SU-DHL-6 (cell line): ENCODE measurements at regions not wholly inside any gene's neighbourhood (a gene's known extent, or its start where the extent isn't known, plus 50 kb on each side); places are given as distances from the start of the nearest gene placed in this dataset.

Experiments
- H2AFZ ChIP-seq: fragments of 200-600 bp; sonication (generic); 2 replicates; pipeline ENCODE4 v1.6.1; 2014; ENCODE audit warnings: low read depth, mild to moderate bottlenecking, moderate library complexity, mixed read lengths, antibody characterized with exemption, low read length; ENCODE audit not compliant: severe bottlenecking
- H3F3A ChIP-seq: fragments of 200-600 bp; shearing (Covaris generic); 2 replicates; pipeline ENCODE4 v1.6.0; 2016; ENCODE audit warnings: antibody characterized with exemption, mild to moderate bottlenecking; ENCODE audit not compliant: insufficient read depth
- H3K27ac ChIP-seq: fragments of 200-600 bp; sonication (generic); 2 replicates; pipeline ENCODE4 v1.5.1; 2016; ENCODE audit warnings: low read depth, mild to moderate bottlenecking, low read length, moderate library complexity, mixed read lengths
- H3K27me3 ChIP-seq: fragments of 200-600 bp; sonication (generic), shearing (Covaris generic); 2 replicates; pipeline ENCODE4 v1.6.0; 2014; ENCODE audit warnings: mild to moderate bottlenecking, low read length
- H3K36me3 ChIP-seq: fragments of 200-600 bp; sonication (generic); 2 replicates; pipeline ENCODE4 v1.6.1; 2014; ENCODE audit warnings: mild to moderate bottlenecking, low read length, mixed read lengths
- H3K4me2 ChIP-seq: fragments of 300-600, 200-600 bp; shearing (Covaris generic), sonication (generic); 2 replicates; pipeline ENCODE4 v1.6.0; 2014; ENCODE audit warnings: low read length, low read depth, mild to moderate bottlenecking; ENCODE audit not compliant: poor library complexity, severe bottlenecking
- H3K4me3 ChIP-seq: fragments of 200-600 bp; sonication (generic); 2 replicates; pipeline ENCODE4 v1.5.1; 2014; ENCODE audit warnings: antibody characterized with exemption, low read length, mild to moderate bottlenecking, mixed read lengths; ENCODE audit not compliant: insufficient read depth, poor library complexity, severe bottlenecking
- H3K79me2 ChIP-seq: fragments of 200-600 bp; sonication (generic); 2 replicates; pipeline ENCODE4 v1.6.1; 2014; ENCODE audit warnings: mild to moderate bottlenecking, low read length, moderate library complexity; ENCODE audit not compliant: insufficient read depth
- H3K9ac ChIP-seq: fragments of 200-600 bp; sonication (generic); 2 replicates; pipeline ENCODE4 v1.7.0; 2014; ENCODE audit warnings: mild to moderate bottlenecking, low read length
- H3K9me2 ChIP-seq: fragments of 200-600 bp; sonication (generic); replicated peaks from 2 replicates; pipeline ENCODE4 v1.6.1; 2014; ENCODE audit warnings: low read length; ENCODE audit not compliant: insufficient read depth
- H3K9me3 ChIP-seq: fragments of 200-600 bp; sonication (generic); 2 replicates; pipeline ENCODE4 v1.6.1; 2014; ENCODE audit warnings: low read length, mixed read lengths; ENCODE audit not compliant: insufficient read depth
- H4K20me1 ChIP-seq: fragments of 200-600 bp; sonication (generic); 2 replicates; pipeline ENCODE4 v1.6.1; 2014; ENCODE audit warnings: low read depth, mild to moderate bottlenecking, antibody characterized with exemption, low read length, moderate library complexity, mixed read lengths
- EZH2phosphoT487 ChIP-seq: fragments of 200-600 bp; sonication (generic), shearing (Covaris generic); conservative IDR thresholded peaks from 2 replicates; pipeline ENCODE4 v1.6.1; 2018; ENCODE audit warnings: mild to moderate bottlenecking, antibody characterized with exemption, low read length, moderate library complexity, mixed read lengths
- TF ChIP-seq, protein P1 (sequence below): fragments of 200-600 bp; sonication (generic); IDR thresholded peaks from one replicate; pipeline ENCODE4 v1.5.1; 2017; ENCODE audit warnings: antibody characterized with exemption, mild to moderate bottlenecking, low read length, moderate library complexity; ENCODE audit not compliant: insufficient read depth, poor library complexity, severe bottlenecking

DNA sequence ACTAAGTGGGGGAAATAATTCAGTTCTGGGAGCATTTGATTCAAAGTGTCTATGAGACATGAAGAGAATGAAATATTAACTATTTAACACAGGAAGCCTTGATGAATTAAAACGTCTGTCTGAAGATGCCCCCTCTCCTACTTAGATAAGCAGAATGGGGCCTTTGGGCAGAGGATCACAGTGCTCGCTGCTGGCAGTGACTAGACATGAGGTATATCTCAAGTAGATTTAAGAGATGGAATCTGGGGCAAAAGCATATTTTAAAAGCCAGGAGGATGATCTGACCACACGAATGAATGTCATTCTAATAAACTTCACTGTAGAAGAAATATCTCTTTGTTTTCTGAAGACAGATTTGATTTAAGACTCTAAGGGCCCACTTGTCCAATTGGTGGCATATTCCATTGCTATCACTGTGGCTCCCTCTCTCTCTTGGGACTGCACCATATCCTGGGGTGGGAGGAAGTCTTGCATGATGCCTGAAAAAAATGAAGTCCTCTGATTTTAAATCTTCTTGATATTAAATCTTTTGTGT, 254.0 kb downstream of the MAN2A1 start:
- no peaks in the 10 kb centered on the region for H4K20me1 ChIP-seq
- no peaks in the 10 kb centered on the region for H3F3A ChIP-seq
- H2AFZ ChIP-seq: no peak overlapping the region
- H3K27ac ChIP-seq: no peak overlapping the region
- H3K36me3 ChIP-seq: no peaks in the 10 kb centered on the region
- TF ChIP-seq, protein P1, sequence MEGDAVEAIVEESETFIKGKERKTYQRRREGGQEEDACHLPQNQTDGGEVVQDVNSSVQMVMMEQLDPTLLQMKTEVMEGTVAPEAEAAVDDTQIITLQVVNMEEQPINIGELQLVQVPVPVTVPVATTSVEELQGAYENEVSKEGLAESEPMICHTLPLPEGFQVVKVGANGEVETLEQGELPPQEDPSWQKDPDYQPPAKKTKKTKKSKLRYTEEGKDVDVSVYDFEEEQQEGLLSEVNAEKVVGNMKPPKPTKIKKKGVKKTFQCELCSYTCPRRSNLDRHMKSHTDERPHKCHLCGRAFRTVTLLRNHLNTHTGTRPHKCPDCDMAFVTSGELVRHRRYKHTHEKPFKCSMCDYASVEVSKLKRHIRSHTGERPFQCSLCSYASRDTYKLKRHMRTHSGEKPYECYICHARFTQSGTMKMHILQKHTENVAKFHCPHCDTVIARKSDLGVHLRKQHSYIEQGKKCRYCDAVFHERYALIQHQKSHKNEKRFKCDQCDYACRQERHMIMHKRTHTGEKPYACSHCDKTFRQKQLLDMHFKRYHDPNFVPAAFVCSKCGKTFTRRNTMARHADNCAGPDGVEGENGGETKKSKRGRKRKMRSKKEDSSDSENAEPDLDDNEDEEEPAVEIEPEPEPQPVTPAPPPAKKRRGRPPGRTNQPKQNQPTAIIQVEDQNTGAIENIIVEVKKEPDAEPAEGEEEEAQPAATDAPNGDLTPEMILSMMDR: no peak
- TF ChIP-seq EZH2phosphoT487: no peak
- no peaks in the 10 kb centered on the region for H3K27me3 ChIP-seq
- no peaks in the 10 kb centered on the region for H3K9me2 ChIP-seq
- no peaks in the 10 kb centered on the region for H3K79me2 ChIP-seq
- H3K9me3 ChIP-seq: peaks cover 4% of the 10 kb centered on the region; the same call in 1 of the 2 replicates
- no peak overlapping the region for H3K4me2 ChIP-seq
- H3K4me3 ChIP-seq: no peak overlapping the region
- no peak overlapping the region for H3K9ac ChIP-seq

DNA sequence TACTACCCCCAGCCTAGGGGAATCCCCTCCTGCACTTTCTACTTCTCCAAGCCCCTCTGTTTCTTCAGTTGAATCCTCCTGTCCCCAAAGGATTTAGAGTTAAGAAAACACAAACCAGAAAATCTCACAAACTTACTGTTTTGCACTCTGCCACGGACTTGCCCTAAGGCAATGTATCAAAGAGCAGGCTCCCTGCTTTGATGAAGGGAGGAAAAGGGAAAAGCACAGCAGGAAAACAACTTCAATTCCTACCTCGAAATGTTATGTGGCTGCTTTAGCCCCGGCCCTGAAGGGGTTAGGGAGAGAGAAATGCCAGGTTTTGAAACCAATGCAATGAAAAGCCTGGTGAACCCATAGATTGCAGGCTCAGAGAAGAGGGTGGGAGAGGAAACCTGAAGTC, 254.7 kb downstream of the MAN2A1 start:
- H3K27ac ChIP-seq: no peak overlapping the region
- H3K27me3 ChIP-seq: no peaks in the 10 kb centered on the region
- no peaks in the 10 kb centered on the region for H3K9me2 ChIP-seq
- H4K20me1 ChIP-seq: no peaks in the 10 kb centered on the region
- no peaks in the 10 kb centered on the region for H3F3A ChIP-seq
- no peak overlapping the region for H3K9ac ChIP-seq
- H2AFZ ChIP-seq: no peak overlapping the region
- H3K4me2 ChIP-seq: no peak overlapping the region
- TF ChIP-seq, protein P1: no peak
- no peak for TF ChIP-seq EZH2phosphoT487
- H3K4me3 ChIP-seq: no peak overlapping the region
- H3K9me3 ChIP-seq: peaks cover 4% of the 10 kb centered on the region; the same call in 1 of the 2 replicates
- no peaks in the 10 kb centered on the region for H3K36me3 ChIP-seq
- H3K79me2 ChIP-seq: no peaks in the 10 kb centered on the region

DNA sequence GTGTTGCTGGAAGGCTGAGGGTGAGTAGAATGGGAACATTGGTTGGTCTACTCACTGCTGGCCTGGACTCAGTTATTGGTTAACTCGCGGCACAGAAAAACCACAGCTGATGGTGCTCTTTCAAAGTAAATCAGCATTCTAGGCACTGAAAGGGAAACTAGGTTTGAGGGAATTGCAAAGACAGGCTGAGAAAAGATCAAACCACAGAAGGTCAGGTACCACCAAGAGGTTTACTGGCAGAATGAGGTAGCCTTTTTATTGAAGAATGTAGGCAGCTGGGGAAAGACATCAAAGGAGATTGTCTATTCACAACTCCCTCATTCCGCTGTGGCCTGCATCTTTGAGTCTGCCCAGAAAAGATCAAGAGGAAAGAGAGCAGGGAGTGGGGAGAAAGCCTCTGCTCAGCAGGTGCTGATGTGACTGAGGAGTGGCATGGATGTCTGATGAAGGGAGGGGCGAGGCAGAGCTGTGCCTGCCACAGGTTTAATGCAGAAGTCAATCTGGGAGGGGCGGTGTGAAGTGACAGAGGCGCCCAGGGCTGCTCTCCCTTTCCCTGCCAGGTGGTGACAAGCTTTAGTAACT, 255.5 kb downstream of the MAN2A1 start:
- no peak overlapping the region for H3K4me2 ChIP-seq
- no peak overlapping the region for H3K4me3 ChIP-seq
- no peaks in the 10 kb centered on the region for H4K20me1 ChIP-seq

More for the DNA sequence above, 255.5 kb downstream of the MAN2A1 start:
- Histone ChIP-seq H2AFZ (no peak overlapping the region), H3K79me2 (no peaks in the 10 kb centered on the region), H3K27ac (no peak overlapping the region), H3K9me2 (no peaks in the 10 kb centered on the region), H3F3A (no peaks in the 10 kb centered on the region), H3K27me3 (no peaks in the 10 kb centered on the region), H3K9me3 (0 out of 2 replicates have a peak, but pooled peaks cover under 1% of the 10 kb centered on the region), H3K36me3 (no peaks in the 10 kb centered on the region), H3K9ac (no peak overlapping the region)
- no peak for TF ChIP-seq EZH2phosphoT487
- TF ChIP-seq, protein P1: no peak
